ENCODE measurements at regions not wholly inside any gene's neighbourhood (a gene's known extent, or its start where the extent isn't known, plus 50 kb on each side); places are given as distances from the start of the nearest gene placed in this dataset.

DNA sequence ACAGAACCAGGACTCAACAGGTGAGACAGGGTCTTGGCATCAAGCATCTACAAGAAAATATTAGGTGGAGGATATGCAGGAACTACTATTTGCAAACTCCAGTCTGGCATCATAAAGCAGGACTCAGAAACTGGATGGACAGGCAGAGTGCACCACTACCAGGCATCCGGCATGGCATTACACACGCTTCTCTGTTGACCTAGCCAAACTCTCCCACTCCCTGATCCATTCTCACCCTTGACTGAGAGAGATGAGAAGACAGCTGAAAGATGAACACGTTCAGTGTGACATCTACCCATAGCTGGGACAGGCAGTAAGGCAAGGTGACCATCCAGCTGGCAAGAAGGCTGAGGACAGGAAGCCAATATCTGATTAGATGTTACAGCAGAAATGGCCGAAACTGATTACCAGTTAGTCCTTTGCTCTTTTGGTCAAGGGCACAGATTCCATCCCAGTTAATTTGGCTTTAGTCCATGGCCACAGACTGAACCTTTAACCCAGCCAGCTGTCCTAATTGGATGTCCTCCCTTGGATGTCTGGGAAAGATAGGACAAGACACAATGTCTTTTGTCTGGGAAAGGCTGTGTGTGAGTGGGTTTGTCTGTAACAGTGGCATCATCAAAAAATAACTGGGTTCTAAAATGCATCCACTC is 71.6 kb downstream of the BBS10 start:
- Histone ChIP-seq H3K9me3 (ENCODE audit: insufficient read depth, low read length, severe bottlenecking) (no peaks in the 10 kb centered on the region), H3K27ac (ENCODE audit: low read length) (no peak overlapping the region), H3K9ac (ENCODE audit: low read depth, low read length) (no peak overlapping the region), H2AFZ (ENCODE audit: low read depth, low read length) (no peak overlapping the region), H4K20me1 (ENCODE audit: insufficient read depth, low read length) (no peaks in the 10 kb centered on the region), H3K4me1 (ENCODE audit: insufficient read depth, low read length) (no peaks in the 10 kb centered on the region), H3K4me2 (ENCODE audit: insufficient read depth, low read length) (no peak overlapping the region), H3K79me2 (ENCODE audit: insufficient read depth, low read length) (no peaks in the 10 kb centered on the region), H3K27me3 (ENCODE audit: insufficient read depth, low read length, poor library complexity) (peaks cover 8% of the 10 kb centered on the region), H3K36me3 (ENCODE audit: insufficient read depth, low read length) (no peaks in the 10 kb centered on the region), H3K4me3 (ENCODE audit: low read depth in 1 of 2, low read length in 2 of 2) (no peak overlapping the region)
- ATAC-seq (ENCODE audit: insufficient read depth, low read depth) = no peak
- DNase-seq = no peak
- no peak for TF ChIP-seq EZH2 (IDR thresholded peaks at IDR 0.05; ENCODE audit: borderline replicate concordance, low read depth, low read length, severe bottlenecking)
- TF ChIP-seq, protein P1, sequence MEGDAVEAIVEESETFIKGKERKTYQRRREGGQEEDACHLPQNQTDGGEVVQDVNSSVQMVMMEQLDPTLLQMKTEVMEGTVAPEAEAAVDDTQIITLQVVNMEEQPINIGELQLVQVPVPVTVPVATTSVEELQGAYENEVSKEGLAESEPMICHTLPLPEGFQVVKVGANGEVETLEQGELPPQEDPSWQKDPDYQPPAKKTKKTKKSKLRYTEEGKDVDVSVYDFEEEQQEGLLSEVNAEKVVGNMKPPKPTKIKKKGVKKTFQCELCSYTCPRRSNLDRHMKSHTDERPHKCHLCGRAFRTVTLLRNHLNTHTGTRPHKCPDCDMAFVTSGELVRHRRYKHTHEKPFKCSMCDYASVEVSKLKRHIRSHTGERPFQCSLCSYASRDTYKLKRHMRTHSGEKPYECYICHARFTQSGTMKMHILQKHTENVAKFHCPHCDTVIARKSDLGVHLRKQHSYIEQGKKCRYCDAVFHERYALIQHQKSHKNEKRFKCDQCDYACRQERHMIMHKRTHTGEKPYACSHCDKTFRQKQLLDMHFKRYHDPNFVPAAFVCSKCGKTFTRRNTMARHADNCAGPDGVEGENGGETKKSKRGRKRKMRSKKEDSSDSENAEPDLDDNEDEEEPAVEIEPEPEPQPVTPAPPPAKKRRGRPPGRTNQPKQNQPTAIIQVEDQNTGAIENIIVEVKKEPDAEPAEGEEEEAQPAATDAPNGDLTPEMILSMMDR (IDR thresholded peaks at IDR 0.05; ENCODE audit: borderline replicate concordance, extremely low read depth, low read length, poor library complexity, severe bottlenecking) = no peak

DNA sequence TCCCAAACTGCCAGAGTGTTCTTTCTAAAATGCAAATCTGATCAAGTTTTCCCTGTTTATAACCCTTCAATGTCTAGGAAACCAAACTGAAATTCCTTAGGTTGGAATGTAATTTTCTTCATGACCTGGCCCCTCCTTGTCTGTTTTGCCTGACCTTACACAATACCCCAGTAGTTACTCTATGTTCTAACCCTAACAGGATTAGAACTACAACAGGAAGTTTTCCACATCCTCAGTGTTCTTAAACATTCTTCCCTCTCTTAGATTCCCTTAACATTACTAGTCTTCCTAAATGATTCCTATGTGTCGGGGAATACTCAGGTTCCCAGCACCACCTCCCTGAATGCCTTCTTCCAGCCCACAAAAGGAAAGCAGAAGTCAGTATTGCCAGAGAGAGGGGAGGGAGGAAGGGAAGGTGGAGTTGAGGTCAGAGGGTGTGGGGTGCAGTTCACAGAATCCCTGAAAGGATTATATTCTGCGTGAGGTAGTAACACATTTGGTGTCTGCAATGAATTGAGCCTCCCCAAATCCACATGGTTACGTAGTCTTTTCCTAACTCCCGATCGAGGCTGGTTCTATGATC is 72.6 kb downstream of the BBS10 start:
- H3K27me3 ChIP-seq (ENCODE audit: insufficient read depth, low read length, poor library complexity) = peaks cover 8% of the 10 kb centered on the region
- no peaks in the 10 kb centered on the region for H3K79me2 ChIP-seq (ENCODE audit: insufficient read depth, low read length)
- no peaks in the 10 kb centered on the region for H4K20me1 ChIP-seq (ENCODE audit: insufficient read depth, low read length)
- TF ChIP-seq EZH2 (IDR thresholded peaks at IDR 0.05; ENCODE audit: borderline replicate concordance, low read depth, low read length, severe bottlenecking) = no peak
- TF ChIP-seq, protein P1 (IDR thresholded peaks at IDR 0.05; ENCODE audit: borderline replicate concordance, extremely low read depth, low read length, poor library complexity, severe bottlenecking) = no peak
- no peak overlapping the region for H3K4me3 ChIP-seq (ENCODE audit: low read depth in 1 of 2, low read length in 2 of 2)
- no peaks in the 10 kb centered on the region for H3K4me1 ChIP-seq (ENCODE audit: insufficient read depth, low read length)
- no peak overlapping the region for H2AFZ ChIP-seq (ENCODE audit: low read depth, low read length)
- no peak for ATAC-seq (ENCODE audit: insufficient read depth, low read depth)
- H3K9me3 ChIP-seq (ENCODE audit: insufficient read depth, low read length, severe bottlenecking) = no peaks in the 10 kb centered on the region
- H3K9ac ChIP-seq (ENCODE audit: low read depth, low read length) = no peak overlapping the region
- H3K36me3 ChIP-seq (ENCODE audit: insufficient read depth, low read length) = no peaks in the 10 kb centered on the region
- DNase-seq = no peak
- H3K27ac ChIP-seq (ENCODE audit: low read length) = no peak overlapping the region
- no peak overlapping the region for H3K4me2 ChIP-seq (ENCODE audit: insufficient read depth, low read length)

DNA sequence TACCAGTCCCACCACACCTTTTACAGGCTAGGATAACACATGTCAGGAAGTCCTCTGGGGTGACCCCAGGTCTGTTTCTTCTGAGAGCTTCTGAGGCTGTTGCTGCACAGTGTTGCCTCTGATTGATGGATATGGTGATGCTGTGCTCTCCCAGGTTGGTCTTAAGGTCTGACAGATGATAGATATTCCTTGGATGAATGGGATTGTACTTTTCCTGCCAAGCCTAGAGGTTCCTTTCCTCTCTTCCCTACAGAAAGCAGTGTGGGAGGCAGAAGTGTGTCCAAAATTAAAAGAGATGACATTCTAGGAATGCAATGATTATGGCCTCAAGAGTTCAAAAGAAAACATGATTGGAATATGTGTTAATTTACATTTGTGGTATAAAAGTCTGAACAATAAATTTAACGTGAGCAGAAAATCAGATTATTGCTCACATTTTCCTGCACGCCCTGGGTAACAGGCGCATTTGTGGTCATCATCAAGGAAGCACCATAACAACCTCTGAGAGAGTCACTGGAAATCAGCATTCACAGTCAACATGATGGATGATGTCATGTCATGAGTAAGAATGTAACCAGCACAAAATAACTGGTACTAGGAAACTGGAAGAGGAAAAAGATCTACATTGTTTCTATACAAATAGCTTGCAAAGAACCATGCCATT is 73.7 kb downstream of the BBS10 start:
- ATAC-seq (ENCODE audit: insufficient read depth, low read depth) (no peak), DNase-seq (no peak)
- Histone ChIP-seq H3K79me2 (ENCODE audit: insufficient read depth, low read length) (no peaks in the 10 kb centered on the region), H3K36me3 (ENCODE audit: insufficient read depth, low read length) (no peaks in the 10 kb centered on the region), H2AFZ (ENCODE audit: low read depth, low read length) (no peak overlapping the region), H3K4me1 (ENCODE audit: insufficient read depth, low read length) (no peaks in the 10 kb centered on the region), H3K9me3 (ENCODE audit: insufficient read depth, low read length, severe bottlenecking) (no peaks in the 10 kb centered on the region), H3K27ac (ENCODE audit: low read length) (no peak overlapping the region), H4K20me1 (ENCODE audit: insufficient read depth, low read length) (no peaks in the 10 kb centered on the region), H3K4me2 (ENCODE audit: insufficient read depth, low read length) (no peak overlapping the region), H3K4me3 (ENCODE audit: low read depth in 1 of 2, low read length in 2 of 2) (no peak overlapping the region), H3K27me3 (ENCODE audit: insufficient read depth, low read length, poor library complexity) (peaks cover 4% of the 10 kb centered on the region), H3K9ac (ENCODE audit: low read depth, low read length) (no peak overlapping the region)
- TF ChIP-seq EZH2 (IDR thresholded peaks at IDR 0.05; ENCODE audit: borderline replicate concordance, low read depth, low read length, severe bottlenecking) = no peak
- TF ChIP-seq, protein P1 (IDR thresholded peaks at IDR 0.05; ENCODE audit: borderline replicate concordance, extremely low read depth, low read length, poor library complexity, severe bottlenecking) = no peak
